K562 (cell line): ENCODE measurements at regions not wholly inside any gene's neighbourhood (a gene's known extent, or its start where the extent isn't known, plus 50 kb on each side); places are given as distances from the start of the nearest gene placed in this dataset.

Experiments
- ATAC-seq: fragments of 200-7000 bp; cut with Tn5 transposase; 3 replicates; pipeline ENCODE4 v1.9.1; 2020; ENCODE audit warnings: moderate library complexity
- BruUV-seq: library from RNA; stranded (reverse); fragments of 400-500 nt; replicated peaks from 2 replicates; lab custom pipeline; 2021; lab: Mats Ljungman, UMichigan
- CTCF ChIA-PET: fragments of 300-600 bp; formaldehyde crosslinking; extraction: SDS; loops from one replicate; lab custom pipeline; 2021; ENCODE audit warnings: low intra/inter-chr PET ratio; lab: Yijun Ruan, JAX
- POLR2A ChIA-PET: fragments of 300-600, 350-650 bp; sonication (Branson Sonifier 250); formaldehyde crosslinking; extraction: SDS; loops from one replicate; lab custom pipeline; 2021; ENCODE audit warnings: antibody characterized with exemption, inconsistent platforms; lab: Yijun Ruan, JAX
- DNase-seq, 4 experiments: peaks; one replicate each; pipeline versions ENCODE4 v3.0.0 to v3.0.0-alpha.2; 2011 to 2018; ENCODE audit warnings: low spot score in 3 of 4, mixed read lengths in 3 of 4; ENCODE audit errors: extremely low read depth in 1 of 4
- FAIRE-seq: peaks from 2 replicates; lab custom pipeline; 2011; peaks lifted over from hg19 to GRCh38; lab: Jason Lieb, UNC
- H2AFZ ChIP-seq: 2 replicates; pipeline ENCODE4 v1.6.0; 2011; ENCODE audit warnings: low read depth, low read length, control low read depth, inconsistent platforms
- H3K27ac ChIP-seq: fragments of 200-600 bp; 3 replicates; pipeline ENCODE4 v1.8.0; 2011; ENCODE audit warnings: low read depth, mild to moderate bottlenecking, control low read depth, inconsistent platforms, low read length, moderate library complexity, mixed read lengths; ENCODE audit errors: extremely low read depth
- H3K27me3 ChIP-seq, 2 experiments: fragments of 300-600 bp in 1 of 2; 2 replicates in 1 of 2; 3 replicates in 1 of 2; pipeline versions ENCODE4 v1.6.0 to v1.8.0; 2011; ENCODE audit warnings: inconsistent platforms in 2 of 2, low read length in 2 of 2, mild to moderate bottlenecking in 1 of 2, mixed read lengths in 1 of 2, moderate library complexity in 1 of 2; ENCODE audit not compliant: control insufficient read depth in 2 of 2, insufficient read depth in 2 of 2
- H3K36me3 ChIP-seq: fragments of 300-600 bp; 3 replicates; pipeline ENCODE4 v1.8.0; 2011; ENCODE audit warnings: mild to moderate bottlenecking, low read length, inconsistent platforms; ENCODE audit not compliant: control insufficient read depth, insufficient read depth
- H3K4me1 ChIP-seq, 2 experiments: fragments of 200-600 bp in 1 of 2; replicated peaks in 1 of 2; 2 replicates in 1 of 2; 3 replicates in 1 of 2; pipeline versions ENCODE4 v1.5.1 to v1.8.0; 2011; ENCODE audit warnings: inconsistent platforms in 2 of 2, low read length in 2 of 2, mild to moderate bottlenecking in 1 of 2, mixed read lengths in 1 of 2, moderate library complexity in 1 of 2; ENCODE audit not compliant: control insufficient read depth in 2 of 2, insufficient read depth in 2 of 2
- H3K4me2 ChIP-seq: 2 replicates; pipeline ENCODE4 v1.6.1; 2011; ENCODE audit warnings: low read length, control low read depth, inconsistent platforms, mixed read lengths; ENCODE audit not compliant: insufficient read depth
- H3K4me3 ChIP-seq: fragments of 200-600 bp; sonication (generic), shearing (Covaris generic); 2 replicates; pipeline ENCODE4 v1.5.1; 2016; ENCODE audit warnings: control low read depth, inconsistent platforms
- H3K79me2 ChIP-seq: fragments of 200-600 bp; 3 replicates; pipeline ENCODE4 v1.8.0; 2011; ENCODE audit warnings: low read length, inconsistent platforms; ENCODE audit not compliant: control insufficient read depth, insufficient read depth
- H3K9ac ChIP-seq, 2 experiments: 2 replicates each; pipeline versions ENCODE4 v1.6.0 to v1.6.1; 2011; ENCODE audit warnings: low read depth in 2 of 2, low read length in 2 of 2, control low read depth in 1 of 2, inconsistent platforms in 1 of 2, mild to moderate bottlenecking in 1 of 2, mixed read lengths in 1 of 2; ENCODE audit not compliant: insufficient read depth in 1 of 2
- H3K9me1 ChIP-seq: one replicate; pipeline ENCODE4 v1.6.0; 2011; ENCODE audit warnings: inconsistent platforms, mild to moderate bottlenecking, low read length, moderate library complexity; ENCODE audit not compliant: control insufficient read depth, insufficient read depth
- H3K9me3 ChIP-seq: replicated peaks from 2 replicates; pipeline ENCODE4 v1.5.1; 2011; ENCODE audit warnings: low read depth, low read length, inconsistent platforms; ENCODE audit not compliant: control insufficient read depth, insufficient read depth
- H4K20me1 ChIP-seq: replicated peaks from 2 replicates; pipeline ENCODE4 v1.6.1; 2011; ENCODE audit warnings: low read length, inconsistent platforms, mixed read lengths; ENCODE audit not compliant: control insufficient read depth, insufficient read depth
- CBFA2T3 ChIP-seq: fragments of 450-650 bp; IDR thresholded peaks from 2 replicates; pipeline ENCODE4 v1.6.1; 2017
- KDM5B ChIP-seq: fragments of 200-600 bp; sonication (generic); IDR thresholded peaks from 2 replicates; pipeline ENCODE4 v1.6.1; 2012; ENCODE audit warnings: low read depth, mild to moderate bottlenecking, moderate library complexity, low read length, control low read depth, inconsistent platforms; ENCODE audit not compliant: insufficient replicate concordance
- MAFG ChIP-seq: fragments of 450-650 bp; conservative IDR thresholded peaks from 2 replicates; pipeline ENCODE4 v1.6.1; 2016; ENCODE audit warnings: missing genetic modification characterization, missing compliant biosample characterization
- NFE2L1 ChIP-seq: fragments of 450-650 bp; IDR thresholded peaks from 2 replicates; pipeline ENCODE4 v1.6.1; 2016; ENCODE audit warnings: missing genetic modification characterization, low read depth, mild to moderate bottlenecking, missing compliant biosample characterization, moderate library complexity, borderline replicate concordance
- PHF20 ChIP-seq: fragments of 450-650 bp; IDR thresholded peaks from 2 replicates; pipeline ENCODE4 v1.6.1; 2018; ENCODE audit not compliant: partially characterized antibody
- POLR2B ChIP-seq: fragments of 450-650 bp; IDR thresholded peaks from 2 replicates; pipeline ENCODE4 v1.6.1; 2018; ENCODE audit warnings: low read depth; ENCODE audit not compliant: partially characterized antibody
- SMARCA4 ChIP-seq: fragments of 450-650 bp; IDR thresholded peaks from 2 replicates; pipeline ENCODE4 v1.6.1; 2016
- ZNF507 ChIP-seq: conservative IDR thresholded peaks from 2 replicates; pipeline ENCODE4 v1.6.1; 2017; ENCODE audit warnings: missing genetic modification characterization, missing compliant biosample characterization
- ZNF589 ChIP-seq: fragments of 200-800 bp; sonication (Bioruptor generic); IDR thresholded peaks from 2 replicates; pipeline ENCODE4 v1.6.1; 2016; ENCODE audit warnings: low read depth, missing genetic modification characterization, missing compliant biosample characterization
- WGBS: fragments of 100-300 bp; shearing (Covaris generic); methylation state at CpG from one replicate; pipeline ENCODE4 v1.1.6; 2016; ENCODE audit warnings: low coverage, mixed read lengths; ENCODE audit not compliant: insufficient coverage; ENCODE audit errors: missing lambda C conversion rate; 5-methylcytosine and 5-hydroxymethylcytosine counted together
- in situ Hi-C: fragments of 300-500 bp; cut with MboI; formaldehyde crosslinking; loops from 4 replicates; pipeline ENCODE4 v1.15.0; 2018; ENCODE audit warnings: inconsistent platforms, mixed read lengths
- intact Hi-C: fragments of 100-400 bp; cut with micrococcal nuclease; formaldehyde crosslinking; loops from 2 replicates; pipeline ENCODE4 v1.14.2; 2022
- TF ChIP-seq, protein P1 (sequence below): IDR thresholded peaks from 2 replicates; pipeline ENCODE4 v1.6.1; 2011; ENCODE audit not compliant: insufficient read length; ENCODE audit errors: extremely low read depth
- TF ChIP-seq, protein P2 (sequence below), 3 experiments: IDR thresholded peaks in 2 of 3; conservative IDR thresholded peaks in 1 of 3; 2 replicates each; pipeline ENCODE4 v1.5.1; 2011 to 2012; ENCODE audit warnings: low read length in 3 of 3, mild to moderate bottlenecking in 3 of 3, control low read depth in 2 of 3, improper control_type of control experiment in 1 of 3, inconsistent platforms in 1 of 3, low read depth in 1 of 3, mixed read lengths in 1 of 3, moderate library complexity in 1 of 3; ENCODE audit not compliant: insufficient read depth in 2 of 3
- TF ChIP-seq, protein P3 (sequence below): fragments of 450-650 bp; IDR thresholded peaks from 2 replicates; pipeline ENCODE4 v1.6.1; 2016; ENCODE audit warnings: low read depth

DNA sequence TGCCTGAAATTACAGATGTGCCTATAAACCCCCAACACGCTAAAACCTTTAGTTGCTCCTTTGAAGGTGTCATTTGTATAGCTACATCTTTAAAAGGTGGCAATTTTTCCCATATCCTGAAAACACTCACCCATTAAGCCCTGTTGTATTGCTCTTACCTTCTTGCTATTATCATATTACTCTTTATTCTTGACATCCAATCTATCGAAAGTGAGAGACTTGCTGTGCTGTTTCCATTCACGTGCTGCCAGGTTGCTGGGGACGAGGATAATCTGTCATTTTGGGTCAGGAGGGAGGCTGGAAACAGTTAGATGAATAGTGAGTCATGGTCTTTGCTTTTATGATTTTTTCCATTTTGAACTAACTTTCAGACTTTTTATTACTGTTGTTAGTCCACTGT, 213.0 kb upstream of the PRMT6 start:
- FAIRE-seq (no peak), DNase-seq (no peak), ATAC-seq (no peak)
- Histone ChIP-seq H3K4me1 (no peaks in the 10 kb centered on the region), H3K36me3 (no peaks in the 10 kb centered on the region), H3K9me1 (no peaks in the 10 kb centered on the region), H3K9ac (no peak overlapping the region), H3K4me2 (no peak overlapping the region), H3K9me3 (no peaks in the 10 kb centered on the region), H3K27ac (no peak overlapping the region), H3K79me2 (no peaks in the 10 kb centered on the region), H3K4me3 (no peak overlapping the region), H4K20me1 (no peaks in the 10 kb centered on the region), H2AFZ (no peak overlapping the region), H3K27me3 (no peaks in the 10 kb centered on the region)
- intact Hi-C loops (no loop called here), in situ Hi-C loops (no loop called here)
- WGBS, result 0% methylated on average over 4 of the region's 4 CpGs
- TF ChIP-seq ZNF589 (CRISPR knock-in tag) (no peak), ZNF507 (tag) (no peak), MAFG (tag) (no peak), NFE2L1 (tag) (no peak), PHF20 (no peak), CBFA2T3 (no peak), SMARCA4 (no peak), KDM5B (no peak), POLR2B (no peak)
- TF ChIP-seq, protein P1, sequence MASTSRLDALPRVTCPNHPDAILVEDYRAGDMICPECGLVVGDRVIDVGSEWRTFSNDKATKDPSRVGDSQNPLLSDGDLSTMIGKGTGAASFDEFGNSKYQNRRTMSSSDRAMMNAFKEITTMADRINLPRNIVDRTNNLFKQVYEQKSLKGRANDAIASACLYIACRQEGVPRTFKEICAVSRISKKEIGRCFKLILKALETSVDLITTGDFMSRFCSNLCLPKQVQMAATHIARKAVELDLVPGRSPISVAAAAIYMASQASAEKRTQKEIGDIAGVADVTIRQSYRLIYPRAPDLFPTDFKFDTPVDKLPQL, result no peak
- TF ChIP-seq, protein P2, sequence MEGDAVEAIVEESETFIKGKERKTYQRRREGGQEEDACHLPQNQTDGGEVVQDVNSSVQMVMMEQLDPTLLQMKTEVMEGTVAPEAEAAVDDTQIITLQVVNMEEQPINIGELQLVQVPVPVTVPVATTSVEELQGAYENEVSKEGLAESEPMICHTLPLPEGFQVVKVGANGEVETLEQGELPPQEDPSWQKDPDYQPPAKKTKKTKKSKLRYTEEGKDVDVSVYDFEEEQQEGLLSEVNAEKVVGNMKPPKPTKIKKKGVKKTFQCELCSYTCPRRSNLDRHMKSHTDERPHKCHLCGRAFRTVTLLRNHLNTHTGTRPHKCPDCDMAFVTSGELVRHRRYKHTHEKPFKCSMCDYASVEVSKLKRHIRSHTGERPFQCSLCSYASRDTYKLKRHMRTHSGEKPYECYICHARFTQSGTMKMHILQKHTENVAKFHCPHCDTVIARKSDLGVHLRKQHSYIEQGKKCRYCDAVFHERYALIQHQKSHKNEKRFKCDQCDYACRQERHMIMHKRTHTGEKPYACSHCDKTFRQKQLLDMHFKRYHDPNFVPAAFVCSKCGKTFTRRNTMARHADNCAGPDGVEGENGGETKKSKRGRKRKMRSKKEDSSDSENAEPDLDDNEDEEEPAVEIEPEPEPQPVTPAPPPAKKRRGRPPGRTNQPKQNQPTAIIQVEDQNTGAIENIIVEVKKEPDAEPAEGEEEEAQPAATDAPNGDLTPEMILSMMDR (IDR thresholded peaks at IDR 0.05 in 2 of 3, conservative IDR thresholded peaks at IDR 0.05 in 1 of 3; ENCODE audit: insufficient read depth in 2 of 3, low read depth in 1 of 3, low read length in 3 of 3), result no peak
- TF ChIP-seq, protein P3, sequence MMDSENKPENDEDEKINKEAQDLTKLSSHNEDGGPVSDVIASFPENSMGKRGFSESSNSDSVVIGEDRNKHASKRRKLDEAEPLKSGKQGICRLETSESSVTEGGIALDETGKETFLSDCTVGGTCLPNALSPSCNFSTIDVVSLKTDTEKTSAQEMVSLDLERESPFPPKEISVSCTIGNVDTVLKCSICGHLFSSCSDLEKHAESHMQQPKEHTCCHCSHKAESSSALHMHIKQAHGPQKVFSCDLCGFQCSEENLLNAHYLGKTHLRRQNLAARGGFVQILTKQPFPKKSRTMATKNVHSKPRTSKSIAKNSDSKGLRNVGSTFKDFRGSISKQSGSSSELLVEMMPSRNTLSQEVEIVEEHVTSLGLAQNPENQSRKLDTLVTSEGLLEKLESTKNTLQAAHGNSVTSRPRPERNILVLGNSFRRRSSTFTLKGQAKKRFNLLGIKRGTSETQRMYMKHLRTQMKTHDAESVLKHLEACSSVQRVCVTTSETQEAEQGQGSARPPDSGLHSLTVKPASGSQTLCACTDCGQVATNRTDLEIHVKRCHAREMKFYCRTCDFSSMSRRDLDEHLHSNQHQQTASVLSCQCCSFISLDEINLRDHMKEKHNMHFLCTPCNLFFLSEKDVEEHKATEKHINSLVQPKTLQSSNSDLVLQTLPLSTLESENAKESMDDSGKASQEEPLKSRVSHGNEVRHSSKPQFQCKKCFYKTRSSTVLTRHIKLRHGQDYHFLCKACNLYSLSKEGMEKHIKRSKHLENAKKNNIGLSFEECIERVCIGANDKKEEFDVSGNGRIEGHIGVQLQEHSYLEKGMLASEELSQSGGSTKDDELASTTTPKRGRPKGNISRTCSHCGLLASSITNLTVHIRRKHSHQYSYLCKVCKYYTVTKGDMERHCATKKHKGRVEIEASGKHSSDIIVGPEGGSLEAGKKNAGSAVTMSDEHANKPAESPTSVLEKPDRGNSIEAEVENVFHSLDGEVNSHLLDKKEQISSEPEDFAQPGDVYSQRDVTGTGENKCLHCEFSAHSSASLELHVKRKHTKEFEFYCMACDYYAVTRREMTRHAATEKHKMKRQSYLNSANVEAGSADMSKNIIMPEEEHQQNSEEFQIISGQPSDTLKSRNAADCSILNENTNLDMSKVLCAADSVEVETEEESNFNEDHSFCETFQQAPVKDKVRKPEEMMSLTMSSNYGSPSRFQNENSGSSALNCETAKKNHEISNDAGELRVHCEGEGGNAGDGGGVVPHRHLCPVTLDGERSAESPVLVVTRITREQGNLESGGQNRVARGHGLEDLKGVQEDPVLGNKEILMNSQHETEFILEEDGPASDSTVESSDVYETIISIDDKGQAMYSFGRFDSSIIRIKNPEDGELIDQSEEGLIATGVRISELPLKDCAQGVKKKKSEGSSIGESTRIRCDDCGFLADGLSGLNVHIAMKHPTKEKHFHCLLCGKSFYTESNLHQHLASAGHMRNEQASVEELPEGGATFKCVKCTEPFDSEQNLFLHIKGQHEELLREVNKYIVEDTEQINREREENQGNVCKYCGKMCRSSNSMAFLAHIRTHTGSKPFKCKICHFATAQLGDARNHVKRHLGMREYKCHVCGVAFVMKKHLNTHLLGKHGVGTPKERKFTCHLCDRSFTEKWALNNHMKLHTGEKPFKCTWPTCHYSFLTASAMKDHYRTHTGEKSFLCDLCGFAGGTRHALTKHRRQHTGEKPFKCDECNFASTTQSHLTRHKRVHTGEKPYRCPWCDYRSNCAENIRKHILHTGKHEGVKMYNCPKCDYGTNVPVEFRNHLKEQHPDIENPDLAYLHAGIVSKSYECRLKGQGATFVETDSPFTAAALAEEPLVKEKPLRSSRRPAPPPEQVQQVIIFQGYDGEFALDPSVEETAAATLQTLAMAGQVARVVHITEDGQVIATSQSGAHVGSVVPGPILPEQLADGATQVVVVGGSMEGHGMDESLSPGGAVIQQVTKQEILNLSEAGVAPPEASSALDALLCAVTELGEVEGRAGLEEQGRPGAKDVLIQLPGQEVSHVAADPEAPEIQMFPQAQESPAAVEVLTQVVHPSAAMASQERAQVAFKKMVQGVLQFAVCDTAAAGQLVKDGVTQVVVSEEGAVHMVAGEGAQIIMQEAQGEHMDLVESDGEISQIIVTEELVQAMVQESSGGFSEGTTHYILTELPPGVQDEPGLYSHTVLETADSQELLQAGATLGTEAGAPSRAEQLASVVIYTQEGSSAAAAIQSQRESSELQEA, result no peak
- no TSS peak for BruUV-seq
- ChIA-PET CTCF (no interaction called here), POLR2A (no interaction called here)
